DMS 273 (cell line): ENCODE measurements at regions not wholly inside any gene's neighbourhood (a gene's known extent, or its start where the extent isn't known, plus 50 kb on each side); places are given as distances from the start of the nearest gene placed in this dataset.

Experiments used
- DNase-seq: peaks from one replicate; lab custom pipeline; 2025; ENCODE audit not compliant: unreplicated experiment; lab: John Stamatoyannopoulos, UW

- DNase-seq = no peak
Observed at GRCh38 chr2:3138621-3139020, 239.0 kb downstream of the EIPR1 start.

DNA sequence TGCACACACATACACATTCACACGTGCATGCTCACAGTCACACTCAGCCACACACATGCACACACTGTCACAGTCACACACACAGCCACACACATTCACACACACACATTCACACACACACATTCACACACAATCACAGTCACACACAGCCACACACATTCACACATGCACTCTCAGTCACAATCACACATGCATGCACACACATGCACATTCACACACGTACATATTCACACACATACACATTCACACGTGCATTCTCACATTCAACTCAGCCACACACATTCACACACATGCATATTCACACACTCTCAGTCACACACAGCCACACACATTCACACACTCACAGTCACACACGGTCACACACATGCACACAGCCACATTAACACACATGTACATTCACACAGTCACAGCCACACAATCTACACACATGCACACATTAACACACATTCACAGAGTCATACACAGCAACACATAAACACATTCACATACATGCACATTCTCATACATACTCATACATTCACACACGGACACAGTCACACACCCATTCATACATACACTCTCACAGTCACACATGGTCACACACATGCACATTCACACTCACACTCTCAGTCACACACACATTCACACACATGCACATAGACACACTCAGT, 239.8 kb downstream of the EIPR1 start:
- DNase-seq = no peak

- DNase-seq = no peak
Observed at GRCh38 chr2:3135676-3136075, 241.9 kb downstream of the EIPR1 start.

- DNase-seq = no peak
Observed at GRCh38 chr2:3134026-3134571, 243.5 kb downstream of the EIPR1 start.

DNA sequence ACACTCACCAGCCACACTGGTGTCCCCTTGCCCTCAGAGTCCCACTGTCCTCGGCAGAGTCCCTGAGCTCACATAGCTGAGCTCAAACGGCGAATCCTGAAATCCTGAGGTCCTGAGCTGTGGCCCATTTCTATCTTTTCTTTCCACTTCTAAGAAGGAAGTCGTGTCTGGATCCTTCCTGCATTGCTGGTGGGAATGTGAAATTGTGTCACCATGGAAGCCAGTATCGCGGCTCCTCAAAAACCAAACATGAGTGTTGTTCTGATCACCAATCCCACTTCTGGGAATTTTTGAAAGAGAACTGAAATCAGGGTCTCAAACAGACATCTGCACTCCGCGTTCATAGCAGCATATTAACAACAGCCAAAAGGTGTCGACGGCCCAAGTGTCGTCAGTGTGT, 244.7 kb downstream of the EIPR1 start:
- DNase-seq = no peak

DNA sequence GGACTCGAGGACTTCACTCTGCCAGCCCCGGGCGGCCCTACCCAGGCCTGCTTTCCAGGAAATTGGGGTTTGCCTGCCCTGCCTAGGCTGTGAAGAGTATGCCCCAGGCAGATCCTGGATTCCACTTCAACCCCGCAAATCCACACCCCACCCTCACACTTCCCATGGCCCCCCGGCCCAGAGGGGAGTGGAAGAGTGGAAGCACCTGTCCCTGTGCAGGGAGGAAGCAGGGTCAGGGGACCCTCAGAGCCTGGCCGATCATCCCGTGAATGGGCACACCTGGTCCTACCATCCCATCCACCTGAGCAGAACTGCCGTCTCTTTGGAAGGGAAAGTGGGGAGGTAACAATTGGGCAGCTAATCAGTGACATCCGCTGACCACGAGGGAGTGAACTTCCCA, 245.2 kb downstream of the EIPR1 start:
- no peak for DNase-seq

GRCh38 chr2:3131636-3132326, 245.8 kb downstream of the EIPR1 start:
- DNase-seq = no peak

DNA sequence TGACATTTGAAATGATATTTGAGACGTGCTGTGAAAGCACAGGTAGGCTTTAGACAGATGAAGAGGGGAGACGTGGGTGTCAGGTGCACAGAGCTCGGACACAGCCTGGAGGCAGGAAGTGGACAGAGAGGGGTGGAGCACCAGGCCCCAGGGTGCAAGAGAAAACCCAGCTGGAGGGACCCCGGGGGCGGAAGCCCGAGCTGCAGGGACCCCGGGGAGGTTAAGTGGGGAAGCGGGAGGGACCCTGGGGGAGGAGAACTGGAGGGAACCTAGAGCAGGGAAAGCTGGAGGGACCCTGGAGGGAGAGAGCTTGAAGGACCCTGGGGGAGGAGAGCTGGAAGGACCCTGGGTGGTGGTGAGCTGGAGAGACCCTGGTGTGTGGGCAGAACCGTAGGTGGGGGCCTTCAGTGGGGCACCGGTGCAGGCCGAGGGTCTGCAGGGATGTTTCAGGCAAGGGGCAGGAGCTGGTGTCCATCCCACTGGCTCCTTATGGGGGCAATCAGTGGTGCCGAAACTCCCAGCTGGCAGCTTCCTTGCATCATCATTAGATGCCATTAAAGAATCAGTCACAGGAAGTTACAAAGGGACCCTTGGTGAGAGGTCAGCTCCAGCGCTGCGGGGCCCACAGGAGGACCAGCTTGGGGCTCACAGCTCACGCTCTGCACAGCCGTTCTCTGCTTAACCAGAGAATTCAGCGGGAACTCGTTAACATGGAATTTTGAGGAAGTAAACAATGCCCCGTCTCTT, 246.6 kb downstream of the EIPR1 start:
- no peak for DNase-seq

- DNase-seq = no peak
Observed at GRCh38 chr2:3130444-3130843, 247.2 kb downstream of the EIPR1 start.

DNA sequence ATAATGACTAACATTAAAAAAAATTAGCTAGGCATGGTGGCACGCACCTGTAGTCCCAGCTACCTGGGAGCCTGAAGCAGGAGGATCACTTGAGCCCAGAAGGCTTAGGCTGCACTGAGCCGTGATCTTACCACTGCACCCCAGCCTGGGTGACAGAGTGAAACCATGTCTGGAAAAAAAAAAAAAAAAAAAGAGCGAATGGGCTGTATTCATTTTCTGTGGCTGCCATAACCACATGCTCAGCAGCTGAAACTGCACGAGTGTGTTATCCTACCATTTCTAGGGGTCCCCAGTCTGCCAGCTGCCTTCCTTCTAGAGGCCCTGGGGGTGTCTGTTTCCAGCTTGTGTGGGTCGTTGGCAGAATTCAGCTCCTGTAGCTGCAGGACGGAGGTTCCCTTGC, 247.8 kb downstream of the EIPR1 start:
- no peak for DNase-seq

DNA sequence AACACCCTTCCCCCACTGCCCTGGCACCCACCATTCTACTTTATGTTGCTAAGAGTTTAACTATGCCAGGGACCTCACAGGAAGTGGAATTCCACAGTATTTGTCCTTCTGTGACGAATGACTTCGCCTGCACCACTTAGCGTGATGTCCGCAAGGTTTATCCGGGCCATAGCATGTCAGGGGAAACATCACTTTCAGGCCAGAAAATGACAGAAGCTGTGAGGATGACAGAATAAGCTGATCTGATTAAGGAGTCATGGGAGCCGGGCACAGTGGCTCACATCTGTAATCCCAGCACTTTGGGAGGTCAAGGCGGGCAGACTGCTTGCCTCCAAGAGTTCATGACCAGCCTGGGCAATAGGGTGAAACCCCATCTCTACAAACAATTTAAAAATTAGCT, 248.8 kb downstream of the EIPR1 start:
- DNase-seq = no peak

- DNase-seq = no peak
Observed at GRCh38 chr2:3127710-3128109, 249.9 kb downstream of the EIPR1 start.

GRCh38 chr2:3126911-3127621, 250.6 kb downstream of the EIPR1 start:
- DNase-seq = peak; percentile 39

DNA sequence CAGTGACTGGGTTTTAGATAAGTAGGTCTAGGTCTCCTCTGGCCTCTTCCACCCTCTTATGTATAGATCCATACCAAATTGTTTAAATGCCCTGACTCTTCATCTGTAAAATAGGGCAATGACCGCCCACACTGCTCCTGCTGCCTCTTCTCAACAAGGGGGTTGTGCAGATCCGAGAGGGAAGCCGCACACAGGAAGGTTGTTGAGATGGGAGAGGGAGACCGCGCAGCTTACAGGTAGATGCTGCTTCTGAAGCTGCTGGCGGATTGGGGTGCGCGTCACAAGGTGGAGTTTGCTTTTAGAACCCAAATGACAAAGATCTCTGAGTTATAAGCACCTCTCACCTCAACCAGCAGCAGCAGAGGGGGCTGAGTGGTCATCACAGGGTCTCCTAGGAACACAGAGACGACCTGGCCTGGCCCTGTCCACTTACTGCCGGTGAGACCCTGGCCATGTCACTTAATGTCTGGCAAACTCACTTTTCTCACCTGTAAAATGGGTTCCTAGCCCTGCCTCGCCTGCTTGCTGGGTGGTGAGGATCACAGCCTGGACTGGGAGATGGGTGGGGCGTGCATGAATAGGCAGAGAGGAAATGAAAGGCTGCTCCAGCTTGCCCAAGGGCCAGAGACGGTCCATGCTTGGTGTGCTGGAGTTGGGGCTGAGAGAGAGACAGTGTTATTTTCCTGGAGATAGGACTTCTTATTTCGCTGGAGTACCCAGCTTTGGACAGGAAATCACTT, 251.3 kb downstream of the EIPR1 start:
- DNase-seq = no peak

- no peak for DNase-seq
Observed at GRCh38 chr2:3125761-3126130, 251.9 kb downstream of the EIPR1 start.

DNA sequence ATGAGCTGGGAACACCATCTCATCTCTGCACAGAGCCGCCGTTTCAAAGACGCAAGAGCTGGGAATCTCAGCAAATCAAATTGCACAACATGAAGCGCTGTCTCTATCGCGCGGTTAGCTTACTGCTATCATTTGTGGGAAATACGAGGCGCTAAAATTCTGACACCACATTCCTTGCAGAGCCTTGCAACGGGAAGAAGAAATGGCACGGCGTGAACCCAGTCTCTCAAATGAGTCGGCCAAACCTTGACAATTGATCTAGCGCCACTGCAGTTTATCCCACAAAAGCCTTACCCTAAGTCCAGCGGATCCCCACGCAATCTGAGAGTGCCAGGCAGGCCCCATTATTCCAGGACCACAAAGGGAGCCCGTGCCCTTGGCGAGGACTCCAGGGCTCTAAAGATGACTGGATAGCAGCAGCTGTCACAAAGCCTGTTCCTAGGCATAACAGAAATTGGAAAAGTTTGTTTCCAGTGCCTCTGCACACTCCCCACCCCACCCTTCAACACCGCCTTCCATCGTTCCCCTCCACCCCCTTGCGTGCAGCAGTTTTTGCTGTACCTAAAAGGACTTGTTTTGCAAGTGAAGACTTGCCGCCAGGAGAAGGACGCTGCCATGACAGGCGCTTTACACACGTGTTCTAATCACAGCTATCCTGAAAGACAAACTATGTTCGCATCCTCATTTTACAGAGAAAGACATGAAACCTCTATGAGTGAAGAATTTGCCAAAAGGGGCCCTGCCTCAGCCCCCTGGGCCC, 252.4 kb downstream of the EIPR1 start:
- DNase-seq = no peak

DNA sequence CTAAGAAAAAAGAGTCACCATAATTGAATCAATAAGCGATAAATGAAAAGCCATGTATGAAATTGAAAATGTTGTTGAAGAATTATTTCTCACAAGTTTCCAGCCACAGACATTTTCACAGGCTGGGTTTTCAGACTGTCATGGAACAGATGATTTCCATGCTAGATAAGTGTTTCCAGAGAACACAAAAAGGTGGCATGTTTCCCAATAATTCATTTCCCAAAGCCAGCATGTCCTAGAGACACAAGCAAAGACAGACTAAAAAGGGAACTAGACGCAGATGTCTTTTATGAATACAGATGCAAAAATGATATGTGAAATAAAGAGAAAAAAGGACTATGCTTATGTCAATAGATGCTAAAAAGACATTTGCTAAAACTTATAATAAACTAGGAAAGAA, 255.1 kb downstream of the EIPR1 start:
- no peak for DNase-seq

- no peak for DNase-seq
Observed at GRCh38 chr2:3121601-3122000, 256.0 kb downstream of the EIPR1 start.

GRCh38 chr2:3117650-3118216, 259.9 kb downstream of the EIPR1 start:
- DNase-seq = no peak

GRCh38 chr2:3116371-3116770, 261.2 kb downstream of the EIPR1 start:
- DNase-seq = no peak
